ENCODE measurements at regions not wholly inside any gene's neighbourhood (a gene's known extent, or its start where the extent isn't known, plus 50 kb on each side); places are given as distances from the start of the nearest gene placed in this dataset.

GRCh38 chr14:58942516-58942915, 246.0 kb upstream of the DAAM1 start:
- Mint-ChIP-seq H3K27me3 (ENCODE audit: low read depth) (no peaks in the 10 kb centered on the region), H3K27ac (no peak overlapping the region), H3K36me3 (ENCODE audit: insufficient read depth in 1 of 3, low read depth in 3 of 3) (peaks cover 0 to 6% (median 0%) of the 10 kb centered on the region in 3 experiments; a peak in 3 of 7 replicates), H3K9me3 (peaks cover 5 to 7% of the 10 kb centered on the region in 2 experiments), H3K4me1 (peaks cover 4 to 15% of the 10 kb centered on the region in 2 experiments), H3K4me3 (no peak overlapping the region)
- DNase-seq: no peak
- Histone ChIP-seq H3K56ac (ENCODE audit: insufficient read length, low read depth, low read length) (no peak overlapping the region), H3K9ac (ENCODE audit: extremely low read depth, insufficient read length, low read length) (no peak overlapping the region), H2AK5ac (ENCODE audit: insufficient read length, low read length) (no peak overlapping the region), H4K20me1 (ENCODE audit: control insufficient read depth, insufficient read depth, insufficient read length) (no peaks in the 10 kb centered on the region), H3K18ac (ENCODE audit: insufficient read length, low read depth, low read length) (no peak overlapping the region), H3K4ac (ENCODE audit: low read depth, low read length) (no peak overlapping the region), H3K79me1 (ENCODE audit: insufficient read depth, low read depth, low read length, poor library complexity, severe bottlenecking) (no peaks in the 10 kb centered on the region), H2AFZ (ENCODE audit: low read length) (no peak overlapping the region), H2BK15ac (ENCODE audit: low read depth, low read length) (no peak overlapping the region), H2BK12ac (ENCODE audit: insufficient read length, low read depth, low read length) (no peak overlapping the region), H4K91ac (ENCODE audit: insufficient read length, low read depth, low read length) (no peak overlapping the region), H3K23me2 (ENCODE audit: insufficient read length, low read depth, low read length, poor library complexity, severe bottlenecking) (no peaks in the 10 kb centered on the region), H2BK120ac (ENCODE audit: low read depth, low read length, poor library complexity, severe bottlenecking) (no peak overlapping the region), H4K5ac (ENCODE audit: insufficient read length, low read depth, low read length) (no peak overlapping the region), H2BK5ac (ENCODE audit: insufficient read length, low read length) (no peak overlapping the region), H3K9me3 (ENCODE audit: control insufficient read depth, low read depth, low read length) (no peaks in the 10 kb centered on the region), H2BK20ac (ENCODE audit: low read depth, low read length, poor library complexity, severe bottlenecking) (no peak overlapping the region), H3K79me2 (ENCODE audit: insufficient read depth, low read length) (no peaks in the 10 kb centered on the region), H3K4me1 (ENCODE audit: insufficient read depth, low read length) (no peaks in the 10 kb centered on the region), H3T11ph (ENCODE audit: low read length) (no peak overlapping the region), H3K27ac (ENCODE audit: insufficient read length, low read depth, low read length) (no peak overlapping the region), H3K14ac (ENCODE audit: insufficient read depth, low read length) (no peak overlapping the region), H3K4me2 (ENCODE audit: insufficient read depth, insufficient read length, low read length) (no peak overlapping the region), H3K27me3 (ENCODE audit: insufficient read depth, low read length) (no peaks in the 10 kb centered on the region), H3K23ac (ENCODE audit: insufficient read length, low read depth, low read length) (no peak overlapping the region), H4K8ac (replicated peaks; ENCODE audit: insufficient read length, low read depth, low read length) (no peak overlapping the region)
- WGBS (ENCODE audit: extremely low coverage, insufficient read length, low lambda C conversion rate): no CpG with 5 or more reads among the region's 2 CpGs
- TF ChIP-seq CTCF (conservative IDR thresholded peaks at IDR 0.05): no peak
